Vagina (tissue), 2 donors: ENCODE measurements at regions not wholly inside any gene's neighbourhood (a gene's known extent, or its start where the extent isn't known, plus 50 kb on each side); places are given as distances from the start of the nearest gene placed in this dataset.

Source experiments
- DNase-seq, 2 donors: peaks; one replicate each; pipeline ENCODE4 v3.0.0-alpha.2; 2017; ENCODE audit errors: extremely low spot score in 2 of 2
- H3K27ac ChIP-seq: fragments of 200-600 bp; sonication (generic); one replicate; pipeline ENCODE4 v1.5.1; 2019
- H3K27me3 ChIP-seq: fragments of 200-600 bp; sonication (generic); one replicate; pipeline ENCODE4 v1.5.1; 2019
- H3K36me3 ChIP-seq, 2 donors: fragments of 200-600 bp; sonication (generic); one replicate each; pipeline ENCODE4 v1.5.1; 2017 to 2019
- H3K4me1 ChIP-seq: fragments of 200-600 bp; sonication (generic); one replicate; pipeline ENCODE4 v1.5.1; 2019
- H3K4me3 ChIP-seq, 2 donors: fragments of 200-600 bp; sonication (generic); 1 replicate in 1 of 2; 2 replicates in 1 of 2; pipeline ENCODE4 v1.5.1; 2016 to 2019
- H3K9me3 ChIP-seq: fragments of 200-600 bp; sonication (generic); one replicate; pipeline ENCODE4 v1.5.1; 2019
- POLR2A ChIP-seq, 2 donors: fragments of 450-650 bp; IDR thresholded peaks; one replicate each; pipeline ENCODE4 v1.6.1; 2017; ENCODE audit warnings: antibody characterized with exemption in 2 of 2, mild to moderate bottlenecking in 2 of 2, moderate library complexity in 2 of 2
- POLR2AphosphoS5 ChIP-seq, 2 donors: sonication (generic); formaldehyde crosslinking; IDR thresholded peaks; one replicate each; pipeline ENCODE4 v1.9.0; 2017; ENCODE audit warnings: antibody characterized with exemption in 2 of 2, mild to moderate bottlenecking in 2 of 2, low read depth in 1 of 2; ENCODE audit not compliant: insufficient read depth in 1 of 2
- intact Hi-C: fragments of 100-400 bp; cut with DNase I; formaldehyde crosslinking; loops from one replicate; pipeline ENCODE4 v1.15.1; 2023
- TF ChIP-seq, protein P1 (sequence below), 3 experiments: fragments of 450-650 bp in 2 of 3; fragments of 200-600 bp in 1 of 3; sonication (generic) in 1 of 3; IDR thresholded peaks; one replicate each; pipeline ENCODE4 v1.5.1; 2017 to 2019; ENCODE audit warnings: antibody characterized with exemption in 3 of 3, mild to moderate bottlenecking in 2 of 3, moderate library complexity in 2 of 3

DNA sequence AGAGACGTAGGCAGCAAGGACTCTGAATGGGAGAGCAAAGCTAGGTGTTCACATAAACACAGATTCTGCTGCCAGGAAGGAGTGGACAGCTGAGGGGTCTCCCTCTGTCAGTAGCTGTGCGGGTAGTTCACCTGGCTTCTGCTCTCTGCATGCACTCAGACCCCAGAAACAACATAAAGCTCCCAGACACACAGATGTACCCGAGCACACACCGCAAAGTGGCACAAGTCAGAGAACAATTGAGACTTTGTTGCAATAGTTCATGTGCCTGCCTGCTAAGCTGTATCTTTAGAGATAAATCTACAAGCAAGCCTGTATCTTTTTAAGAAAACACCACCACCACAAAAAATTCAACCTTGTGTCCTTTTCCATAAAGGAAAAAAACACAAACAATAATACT is 420.0 kb upstream of the ST6GAL2 start:
- Histone ChIP-seq H3K4me1 (no peaks in the 10 kb centered on the region), H3K36me3 (no peaks in the 10 kb centered on the region), H3K9me3 (no peaks in the 10 kb centered on the region), H3K27ac (no peak overlapping the region), H3K27me3 (no peaks in the 10 kb centered on the region), H3K4me3 (no peak overlapping the region)
- no peak for DNase-seq
- intact Hi-C loops: no loop called here
- TF ChIP-seq, protein P1, sequence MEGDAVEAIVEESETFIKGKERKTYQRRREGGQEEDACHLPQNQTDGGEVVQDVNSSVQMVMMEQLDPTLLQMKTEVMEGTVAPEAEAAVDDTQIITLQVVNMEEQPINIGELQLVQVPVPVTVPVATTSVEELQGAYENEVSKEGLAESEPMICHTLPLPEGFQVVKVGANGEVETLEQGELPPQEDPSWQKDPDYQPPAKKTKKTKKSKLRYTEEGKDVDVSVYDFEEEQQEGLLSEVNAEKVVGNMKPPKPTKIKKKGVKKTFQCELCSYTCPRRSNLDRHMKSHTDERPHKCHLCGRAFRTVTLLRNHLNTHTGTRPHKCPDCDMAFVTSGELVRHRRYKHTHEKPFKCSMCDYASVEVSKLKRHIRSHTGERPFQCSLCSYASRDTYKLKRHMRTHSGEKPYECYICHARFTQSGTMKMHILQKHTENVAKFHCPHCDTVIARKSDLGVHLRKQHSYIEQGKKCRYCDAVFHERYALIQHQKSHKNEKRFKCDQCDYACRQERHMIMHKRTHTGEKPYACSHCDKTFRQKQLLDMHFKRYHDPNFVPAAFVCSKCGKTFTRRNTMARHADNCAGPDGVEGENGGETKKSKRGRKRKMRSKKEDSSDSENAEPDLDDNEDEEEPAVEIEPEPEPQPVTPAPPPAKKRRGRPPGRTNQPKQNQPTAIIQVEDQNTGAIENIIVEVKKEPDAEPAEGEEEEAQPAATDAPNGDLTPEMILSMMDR (IDR thresholded peaks at IDR 0.05): no peak
- TF ChIP-seq POLR2AphosphoS5 (IDR thresholded peaks at IDR 0.05; ENCODE audit: insufficient read depth in 1 of 2, low read depth in 1 of 2) (no peak), POLR2A (IDR thresholded peaks at IDR 0.05) (no peak)

- DNase-seq: no peak
- no peaks in the 10 kb centered on the region for H3K36me3 ChIP-seq
- H3K9me3 ChIP-seq: no peaks in the 10 kb centered on the region
- no peaks in the 10 kb centered on the region for H3K4me1 ChIP-seq
- intact Hi-C loops: no loop called here
- TF ChIP-seq, protein P1 (IDR thresholded peaks at IDR 0.05): no peak
- no peak for TF ChIP-seq POLR2AphosphoS5 (IDR thresholded peaks at IDR 0.05; ENCODE audit: insufficient read depth in 1 of 2, low read depth in 1 of 2)
- TF ChIP-seq POLR2A (IDR thresholded peaks at IDR 0.05): no peak
- H3K4me3 ChIP-seq: no peak overlapping the region
- H3K27me3 ChIP-seq: no peaks in the 10 kb centered on the region
- H3K27ac ChIP-seq: no peak overlapping the region
These were observed 420.9 kb upstream of the ST6GAL2 start for GRCh38 chr2:107306881-107307280.

DNA sequence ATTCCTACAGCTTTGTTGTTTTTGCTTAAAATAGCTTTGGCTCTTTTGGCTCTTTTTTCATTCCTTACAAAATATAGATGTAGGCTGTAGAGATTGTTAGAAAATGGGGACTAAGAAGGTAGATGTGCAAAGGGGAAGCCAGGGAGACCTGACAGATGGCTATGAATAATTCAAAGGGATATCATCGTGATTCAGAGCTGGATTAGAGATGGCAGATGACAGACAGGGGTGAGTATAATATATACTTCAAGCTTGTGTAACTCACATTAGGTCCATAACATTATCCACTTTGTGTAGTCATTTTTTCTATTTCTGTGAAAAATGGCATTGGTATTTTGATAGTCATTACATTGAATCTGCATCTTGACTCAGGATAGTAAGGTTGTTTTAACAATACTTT is 422.9 kb upstream of the ST6GAL2 start:
- intact Hi-C loops: no loop called here
- H3K4me1 ChIP-seq: no peaks in the 10 kb centered on the region
- no peak for TF ChIP-seq POLR2A (IDR thresholded peaks at IDR 0.05)
- no peak for TF ChIP-seq POLR2AphosphoS5 (IDR thresholded peaks at IDR 0.05; ENCODE audit: insufficient read depth in 1 of 2, low read depth in 1 of 2)
- TF ChIP-seq, protein P1 (IDR thresholded peaks at IDR 0.05): no peak
- DNase-seq: no peak
- no peak overlapping the region for H3K27ac ChIP-seq
- no peaks in the 10 kb centered on the region for H3K9me3 ChIP-seq
- no peak overlapping the region for H3K4me3 ChIP-seq
- no peaks in the 10 kb centered on the region for H3K36me3 ChIP-seq
- no peaks in the 10 kb centered on the region for H3K27me3 ChIP-seq

- intact Hi-C loops: no loop called here
- Histone ChIP-seq H3K4me1 (no peaks in the 10 kb centered on the region), H3K9me3 (no peaks in the 10 kb centered on the region), H3K4me3 (no peak overlapping the region), H3K27me3 (no peaks in the 10 kb centered on the region), H3K36me3 (no peaks in the 10 kb centered on the region), H3K27ac (no peak overlapping the region)
- no peak for DNase-seq
- TF ChIP-seq POLR2AphosphoS5 (IDR thresholded peaks at IDR 0.05; ENCODE audit: insufficient read depth in 1 of 2, low read depth in 1 of 2): no peak
These were observed 426.3 kb upstream of the ST6GAL2 start for GRCh38 chr2:107312240-107312639.

DNA sequence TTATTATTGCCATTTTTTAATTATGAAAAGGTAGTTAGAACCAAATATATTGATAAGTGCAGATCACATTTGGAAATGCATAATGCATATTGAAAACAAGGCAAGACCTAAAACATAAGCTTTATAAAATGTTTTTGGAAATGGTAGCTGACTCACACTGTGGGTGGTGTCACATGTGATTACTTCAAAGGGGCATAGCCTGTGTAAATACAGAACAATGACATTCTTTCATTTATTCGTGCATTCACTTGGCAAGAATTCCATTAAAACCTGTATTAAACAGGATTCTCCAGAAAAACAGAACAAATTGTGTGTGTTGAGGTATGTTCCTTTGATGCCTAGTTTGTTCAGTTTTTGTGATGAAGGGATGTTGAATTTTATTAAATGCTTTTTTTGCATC is 427.3 kb upstream of the ST6GAL2 start:
- no peaks in the 10 kb centered on the region for H3K4me1 ChIP-seq
- no peak overlapping the region for H3K27ac ChIP-seq
- TF ChIP-seq POLR2A (IDR thresholded peaks at IDR 0.05): no peak
- no peaks in the 10 kb centered on the region for H3K36me3 ChIP-seq
- intact Hi-C loops: no loop called here
- no peak for DNase-seq
- H3K9me3 ChIP-seq: no peaks in the 10 kb centered on the region
- no peak overlapping the region for H3K4me3 ChIP-seq
- H3K27me3 ChIP-seq: no peaks in the 10 kb centered on the region

DNA sequence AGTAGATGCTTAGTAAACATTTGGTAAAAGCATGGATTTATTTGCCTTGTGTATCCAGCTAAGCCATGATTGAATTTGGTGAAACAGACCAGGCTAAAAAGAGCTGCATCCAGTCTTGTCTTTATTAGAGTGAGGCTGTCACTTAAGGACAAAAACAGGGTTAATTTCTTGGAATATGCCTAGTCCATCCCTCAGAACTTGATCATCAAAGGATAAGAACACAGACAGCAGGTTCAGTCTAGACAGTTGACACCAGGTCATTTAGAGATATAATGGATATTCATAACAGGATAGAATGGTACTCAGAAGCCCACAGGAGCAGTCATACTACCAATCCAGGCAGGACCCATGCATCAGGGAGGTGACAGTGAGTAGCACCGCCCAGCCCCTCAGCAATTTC is 434.9 kb upstream of the ST6GAL2 start:
- Histone ChIP-seq H3K27me3 (no peaks in the 10 kb centered on the region), H3K36me3 (no peaks in the 10 kb centered on the region), H3K27ac (no peak overlapping the region), H3K4me3 (no peak overlapping the region), H3K4me1 (no peaks in the 10 kb centered on the region), H3K9me3 (no peaks in the 10 kb centered on the region)
- no peak for TF ChIP-seq POLR2AphosphoS5 (IDR thresholded peaks at IDR 0.05; ENCODE audit: insufficient read depth in 1 of 2, low read depth in 1 of 2)
- TF ChIP-seq POLR2A (IDR thresholded peaks at IDR 0.05): no peak
- TF ChIP-seq, protein P1 (IDR thresholded peaks at IDR 0.05): no peak
- intact Hi-C loops: no loop called here
- DNase-seq: no peak
